ENCODE measurements at regions not wholly inside any gene's neighbourhood (a gene's known extent, or its start where the extent isn't known, plus 50 kb on each side); places are given as distances from the start of the nearest gene placed in this dataset.

GRCh38 chr15:70530906-70531305 lies 232.5 kb downstream of the UACA start:
- peaks cover 5% of the 10 kb centered on the region for H3K9me3 Mint-ChIP-seq

GRCh38 chr15:70530503-70530902 lies 232.9 kb downstream of the UACA start:
- H3K27me3 Mint-ChIP-seq (ENCODE audit: low read depth): no peaks in the 10 kb centered on the region
- no peak for ATAC-seq
- H3K36me3 Mint-ChIP-seq (ENCODE audit: insufficient read depth): no peaks in the 10 kb centered on the region
- peaks cover 92% of the 10 kb centered on the region for H3K4me1 Mint-ChIP-seq (ENCODE audit: low read depth)
- no peak overlapping the region for H3K4me3 Mint-ChIP-seq
- peaks cover 5% of the 10 kb centered on the region for H3K9me3 Mint-ChIP-seq
- no peak for DNase-seq

More at GRCh38 chr15:70530906-70531305, 232.5 kb downstream of the UACA start:
- no peak for ATAC-seq
- Mint-ChIP-seq H3K36me3 (ENCODE audit: insufficient read depth) (no peaks in the 10 kb centered on the region), H3K4me3 (no peak overlapping the region), H3K27me3 (ENCODE audit: low read depth) (no peaks in the 10 kb centered on the region), H3K4me1 (ENCODE audit: low read depth) (peaks cover 93% of the 10 kb centered on the region)
- no peak for DNase-seq

DNA sequence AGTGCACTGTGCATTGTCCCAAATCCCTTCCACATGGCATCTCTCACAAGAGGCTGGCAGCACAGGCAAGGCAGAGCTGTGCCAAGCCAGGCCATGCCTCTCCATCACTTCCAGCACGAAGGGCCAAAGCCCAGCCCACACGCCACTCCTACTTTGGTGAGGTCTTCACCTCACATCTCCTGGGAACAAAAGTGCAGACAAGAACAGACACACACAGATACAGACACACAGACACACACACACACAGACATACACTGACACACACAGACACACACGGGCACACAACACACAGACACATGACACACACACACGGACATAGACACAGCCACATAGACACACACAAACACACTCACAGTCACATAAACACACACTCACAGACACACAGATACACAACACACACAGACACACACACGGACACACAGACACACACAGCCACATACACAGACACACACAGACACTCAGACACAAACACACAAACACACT lies 233.3 kb downstream of the UACA start:
- H3K4me1 Mint-ChIP-seq (ENCODE audit: low read depth): peaks cover 88% of the 10 kb centered on the region

DNA sequence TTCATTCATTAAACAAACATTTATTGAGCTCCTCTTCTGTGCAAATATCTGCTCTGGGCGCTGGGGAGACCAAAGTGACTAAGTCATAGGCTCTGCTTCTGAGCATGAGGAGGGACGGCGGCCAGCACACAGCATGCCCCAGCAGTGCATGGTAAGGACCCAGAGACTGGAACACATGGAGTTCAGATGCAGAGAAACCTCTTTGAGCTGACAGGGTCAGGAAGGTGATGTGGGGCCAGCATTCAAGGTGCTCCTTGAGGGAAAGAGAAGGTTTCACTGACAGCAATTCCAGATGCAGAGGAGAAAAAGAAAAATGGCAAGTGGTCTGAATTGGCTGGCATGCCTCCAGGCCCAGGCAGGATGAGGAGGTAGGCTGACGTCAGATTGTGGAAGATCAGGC lies 234.5 kb downstream of the UACA start:
- no peak for ATAC-seq
- DNase-seq: no peak
- H3K36me3 Mint-ChIP-seq (ENCODE audit: insufficient read depth): no peaks in the 10 kb centered on the region
- peaks cover 78% of the 10 kb centered on the region for H3K4me1 Mint-ChIP-seq (ENCODE audit: low read depth)
- H3K27me3 Mint-ChIP-seq (ENCODE audit: low read depth): no peaks in the 10 kb centered on the region
- peaks cover 5% of the 10 kb centered on the region for H3K9me3 Mint-ChIP-seq
- H3K4me3 Mint-ChIP-seq: no peak overlapping the region

More for the DNA sequence above, 233.3 kb downstream of the UACA start:
- Mint-ChIP-seq H3K9me3 (peaks cover 5% of the 10 kb centered on the region), H3K4me3 (no peak overlapping the region), H3K36me3 (ENCODE audit: insufficient read depth) (no peaks in the 10 kb centered on the region), H3K27me3 (ENCODE audit: low read depth) (no peaks in the 10 kb centered on the region)
- ATAC-seq (no peak), DNase-seq (no peak)

- Mint-ChIP-seq H3K27me3 (ENCODE audit: low read depth) (no peaks in the 10 kb centered on the region), H3K36me3 (ENCODE audit: insufficient read depth) (no peaks in the 10 kb centered on the region), H3K9me3 (peaks cover 5% of the 10 kb centered on the region), H3K4me3 (peak overlapping the region; percentile 64), H3K4me1 (ENCODE audit: low read depth) (peaks cover 73% of the 10 kb centered on the region)
- ATAC-seq (peak; percentile 89 to 95), DNase-seq (peak; percentile 39)
Observed at GRCh38 chr15:70528270-70528706, 235.1 kb downstream of the UACA start.

GRCh38 chr15:70526974-70527325 lies 236.4 kb downstream of the UACA start:
- Mint-ChIP-seq H3K9me3 (peaks cover 5% of the 10 kb centered on the region), H3K4me3 (no peak overlapping the region), H3K27me3 (ENCODE audit: low read depth) (no peaks in the 10 kb centered on the region), H3K4me1 (ENCODE audit: low read depth) (peaks cover 60% of the 10 kb centered on the region), H3K36me3 (ENCODE audit: insufficient read depth) (no peaks in the 10 kb centered on the region)
- DNase-seq: no peak
- ATAC-seq: no peak

GRCh38 chr15:70526221-70526973 lies 237.0 kb downstream of the UACA start:
- H3K9me3 Mint-ChIP-seq: peaks cover 5% of the 10 kb centered on the region
- DNase-seq: no peak
- H3K27me3 Mint-ChIP-seq (ENCODE audit: low read depth): no peaks in the 10 kb centered on the region
- H3K4me3 Mint-ChIP-seq: no peak overlapping the region
- H3K36me3 Mint-ChIP-seq (ENCODE audit: insufficient read depth): no peaks in the 10 kb centered on the region
- no peak for ATAC-seq
- H3K4me1 Mint-ChIP-seq (ENCODE audit: low read depth): peaks cover 57% of the 10 kb centered on the region

DNA sequence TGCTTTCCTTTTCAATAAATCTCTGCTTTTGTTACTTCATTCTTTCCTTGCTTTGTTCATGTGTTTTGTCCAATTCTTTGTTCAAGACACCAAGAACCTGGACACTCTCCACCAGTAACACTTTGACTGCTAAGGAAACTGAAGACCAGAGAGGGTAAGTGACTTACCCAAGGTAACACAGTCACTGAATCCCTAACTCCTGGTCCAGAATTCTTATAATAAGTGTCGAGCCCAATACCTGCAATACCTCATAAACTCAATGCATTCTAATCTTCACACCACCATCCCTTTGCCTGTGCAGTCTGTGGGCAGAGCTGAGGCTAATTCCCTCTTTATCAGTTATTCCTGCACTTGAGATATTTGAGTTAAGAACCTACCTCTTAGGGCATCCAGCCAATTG lies 237.8 kb downstream of the UACA start:
- Mint-ChIP-seq H3K4me3 (no peak overlapping the region), H3K36me3 (ENCODE audit: insufficient read depth) (no peaks in the 10 kb centered on the region), H3K9me3 (peaks cover 5% of the 10 kb centered on the region), H3K4me1 (ENCODE audit: low read depth) (peaks cover 52% of the 10 kb centered on the region), H3K27me3 (ENCODE audit: low read depth) (no peaks in the 10 kb centered on the region)
- ATAC-seq: no peak
- no peak for DNase-seq

- Mint-ChIP-seq H3K9me3 (peaks cover 5% of the 10 kb centered on the region), H3K36me3 (ENCODE audit: insufficient read depth) (no peaks in the 10 kb centered on the region), H3K27me3 (ENCODE audit: low read depth) (no peaks in the 10 kb centered on the region), H3K4me1 (ENCODE audit: low read depth) (peaks cover 41% of the 10 kb centered on the region), H3K4me3 (no peak overlapping the region)
- ATAC-seq (no peak), DNase-seq (no peak)
Observed at GRCh38 chr15:70524470-70524869, 238.9 kb downstream of the UACA start.

DNA sequence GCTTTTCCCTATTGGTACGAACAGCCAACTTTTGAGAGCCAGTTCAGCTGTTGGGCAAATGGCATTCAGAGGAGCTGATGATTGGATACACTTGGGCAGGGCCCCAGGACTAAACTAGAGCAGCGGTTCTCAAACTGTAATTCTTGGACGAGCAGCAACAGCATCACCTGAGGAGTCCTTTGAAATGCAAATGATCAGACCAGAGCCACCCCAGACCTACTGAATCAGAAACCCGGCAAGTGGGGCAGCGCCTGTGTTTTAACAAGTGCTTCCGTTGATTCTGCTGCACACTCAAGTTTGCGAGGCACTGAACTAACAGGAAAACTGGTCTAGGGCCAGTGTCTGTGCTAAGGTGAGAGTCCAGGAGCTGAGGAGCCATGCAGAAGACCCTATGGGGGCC lies 239.7 kb downstream of the UACA start:
- no peak overlapping the region for H3K4me3 Mint-ChIP-seq
- no peaks in the 10 kb centered on the region for H3K36me3 Mint-ChIP-seq (ENCODE audit: insufficient read depth)
- DNase-seq: no peak
- H3K9me3 Mint-ChIP-seq: peaks cover 5% of the 10 kb centered on the region
- H3K4me1 Mint-ChIP-seq (ENCODE audit: low read depth): peaks cover 33% of the 10 kb centered on the region
- no peak for ATAC-seq
- peaks cover 1% of the 10 kb centered on the region for H3K27me3 Mint-ChIP-seq (ENCODE audit: low read depth)

DNA sequence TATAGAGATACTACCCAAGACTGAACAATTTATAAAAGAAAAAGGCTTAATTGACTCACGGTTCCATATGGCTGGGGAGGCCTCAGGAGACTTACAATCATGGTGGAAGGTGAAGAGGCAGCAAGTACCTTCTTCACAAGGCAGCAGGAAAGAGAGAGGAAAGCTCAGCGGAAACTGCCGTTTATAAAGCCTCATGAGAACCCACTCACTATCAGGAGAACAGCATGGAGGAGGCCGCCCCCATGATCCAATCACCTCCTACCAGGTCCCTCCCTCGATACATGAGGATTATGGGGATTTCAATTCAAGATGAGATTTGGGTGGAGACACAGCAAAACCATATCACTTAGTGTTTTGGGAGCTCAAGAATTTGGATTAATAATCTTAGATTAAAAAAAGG lies 240.2 kb downstream of the UACA start:
- H3K36me3 Mint-ChIP-seq (ENCODE audit: insufficient read depth): no peaks in the 10 kb centered on the region
- peaks cover 3% of the 10 kb centered on the region for H3K9me3 Mint-ChIP-seq
- no peak overlapping the region for H3K4me3 Mint-ChIP-seq
- no peak for ATAC-seq
- no peak for DNase-seq
- peaks cover 29% of the 10 kb centered on the region for H3K4me1 Mint-ChIP-seq (ENCODE audit: low read depth)
- H3K27me3 Mint-ChIP-seq (ENCODE audit: low read depth): peaks cover 1% of the 10 kb centered on the region

DNA sequence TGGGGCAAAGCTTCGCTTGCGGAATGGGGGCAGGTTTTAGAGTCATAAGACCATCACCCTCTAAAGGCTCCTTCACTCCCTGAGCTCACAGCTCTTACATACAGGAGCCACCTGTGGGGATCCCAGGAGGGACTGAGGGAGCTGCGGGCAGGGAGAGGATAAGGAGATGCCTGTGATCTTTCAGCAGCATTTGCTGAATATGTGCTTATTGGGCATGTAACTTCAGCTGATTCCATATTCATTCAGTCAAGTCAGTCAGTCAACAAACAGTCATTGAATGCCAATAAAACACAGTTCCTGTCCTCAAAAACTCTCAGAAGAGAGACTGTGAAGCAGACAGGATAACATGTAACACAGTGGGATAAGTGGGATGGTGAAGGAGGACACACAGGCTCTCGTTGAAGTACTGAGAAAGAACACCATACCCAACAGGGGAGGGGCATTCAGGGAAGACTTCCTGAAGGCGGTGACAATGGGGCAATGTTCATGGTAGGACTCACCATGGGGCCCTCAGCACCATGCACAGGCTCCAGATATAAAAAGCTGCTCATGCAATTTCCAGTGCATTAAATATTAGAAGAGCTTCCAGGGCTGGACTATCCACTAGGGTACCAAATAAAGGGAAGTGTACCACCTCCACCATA lies 240.9 kb downstream of the UACA start:
- no peaks in the 10 kb centered on the region for H3K36me3 Mint-ChIP-seq (ENCODE audit: insufficient read depth)
- DNase-seq: no peak
- no peak for ATAC-seq
- H3K4me1 Mint-ChIP-seq (ENCODE audit: low read depth): peaks cover 21% of the 10 kb centered on the region
- H3K27me3 Mint-ChIP-seq (ENCODE audit: low read depth): peaks cover 1% of the 10 kb centered on the region
- no peak overlapping the region for H3K4me3 Mint-ChIP-seq
- H3K9me3 Mint-ChIP-seq: no peaks in the 10 kb centered on the region

- peaks cover 1% of the 10 kb centered on the region for H3K27me3 Mint-ChIP-seq (ENCODE audit: low read depth)
- no peak for DNase-seq
Observed at GRCh38 chr15:70521576-70522322, 241.6 kb downstream of the UACA start.

DNA sequence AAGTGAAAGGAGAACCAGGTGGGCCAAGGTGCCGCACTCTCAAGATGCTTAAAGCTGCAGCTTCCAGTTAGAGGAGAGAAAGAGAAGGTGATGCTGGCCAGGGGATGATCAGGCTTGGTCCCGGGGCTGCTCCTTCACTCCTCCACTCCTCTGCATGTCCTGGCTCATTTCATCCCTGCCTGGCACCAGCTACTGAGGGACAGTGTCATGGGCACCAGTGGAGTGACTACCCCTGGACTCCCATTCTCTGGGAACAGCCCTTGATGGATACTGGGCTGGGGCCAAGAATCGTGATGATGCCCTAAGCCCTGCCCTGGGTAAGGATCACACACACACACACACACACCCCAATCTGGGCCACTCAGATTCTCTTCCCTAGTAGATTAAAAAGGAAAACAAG lies 243.7 kb downstream of the UACA start:
- DNase-seq (no peak), ATAC-seq (no peak)
- H3K36me3 Mint-ChIP-seq (ENCODE audit: insufficient read depth): no peaks in the 10 kb centered on the region
- H3K9me3 Mint-ChIP-seq: no peaks in the 10 kb centered on the region
- H3K4me1 Mint-ChIP-seq (ENCODE audit: low read depth): peaks cover 3% of the 10 kb centered on the region
- H3K27me3 Mint-ChIP-seq (ENCODE audit: low read depth): peaks cover 1% of the 10 kb centered on the region
- H3K4me3 Mint-ChIP-seq: no peak overlapping the region

More at GRCh38 chr15:70521576-70522322, 241.6 kb downstream of the UACA start:
- no peak overlapping the region for H3K4me3 Mint-ChIP-seq
- H3K36me3 Mint-ChIP-seq (ENCODE audit: insufficient read depth): no peaks in the 10 kb centered on the region
- H3K4me1 Mint-ChIP-seq (ENCODE audit: low read depth): peaks cover 17% of the 10 kb centered on the region
- H3K9me3 Mint-ChIP-seq: no peaks in the 10 kb centered on the region
- ATAC-seq: no peak

Data from activated T-cell treated with anti-CD3 and anti-CD28 coated beads, Interleukin-2, amount 50 U/mL, for 4 hours (primary cell).